Kidney tubule cell (primary cell): ENCODE measurements at regions not wholly inside any gene's neighbourhood (a gene's known extent, or its start where the extent isn't known, plus 50 kb on each side); places are given as distances from the start of the nearest gene placed in this dataset.

ENCODE experiments used
- DNase-seq: peaks from one replicate; pipeline ENCODE4 v3.0.0-alpha.2; 2018; ENCODE audit warnings: low spot score

GRCh38 chr15:61479613-61480012, 250.5 kb upstream of the RORA start:
- DNase-seq: peak; percentile 40

GRCh38 chr15:61476741-61477140, 247.6 kb upstream of the RORA start:
- DNase-seq: no peak

GRCh38 chr15:61474796-61475195, 245.7 kb upstream of the RORA start:
- DNase-seq: peak; percentile 43

GRCh38 chr15:61467823-61468222, 238.7 kb upstream of the RORA start:
- no peak for DNase-seq

- peak; percentile 6 for DNase-seq
Measured at GRCh38 chr15:61459785-61460707, 230.9 kb upstream of the RORA start.

GRCh38 chr15:61457050-61457733, 228.1 kb upstream of the RORA start:
- DNase-seq: no peak

GRCh38 chr15:61449186-61449702, 220.1 kb upstream of the RORA start:
- no peak for DNase-seq

- no peak for DNase-seq
Measured at GRCh38 chr15:61447981-61448380, 218.9 kb upstream of the RORA start.

GRCh38 chr15:61444585-61444984, 215.5 kb upstream of the RORA start:
- DNase-seq: no peak

GRCh38 chr15:61442821-61443220, 213.7 kb upstream of the RORA start:
- DNase-seq: no peak

- no peak for DNase-seq
Measured at GRCh38 chr15:61441891-61442290, 212.8 kb upstream of the RORA start.

GRCh38 chr15:61426466-61426865, 197.4 kb upstream of the RORA start:
- DNase-seq: no peak

GRCh38 chr15:61425934-61426333, 196.8 kb upstream of the RORA start:
- DNase-seq: no peak

GRCh38 chr15:61422773-61423172, 193.7 kb upstream of the RORA start:
- no peak for DNase-seq

GRCh38 chr15:61421938-61422337, 192.8 kb upstream of the RORA start:
- DNase-seq: no peak

- no peak for DNase-seq
Measured at GRCh38 chr15:61421470-61421869, 192.4 kb upstream of the RORA start.

- DNase-seq: no peak
Measured at GRCh38 chr15:61420546-61420945, 191.4 kb upstream of the RORA start.

- DNase-seq: no peak
Measured at GRCh38 chr15:61415617-61416120, 186.6 kb upstream of the RORA start.

GRCh38 chr15:61411902-61412510, 182.9 kb upstream of the RORA start:
- DNase-seq: peak; percentile 14

- DNase-seq: no peak
Measured at GRCh38 chr15:61410662-61411061, 181.6 kb upstream of the RORA start.

GRCh38 chr15:61404567-61404966, 175.5 kb upstream of the RORA start:
- peak; percentile 61 for DNase-seq

- DNase-seq: no peak
Measured at GRCh38 chr15:61403884-61404283, 174.8 kb upstream of the RORA start.
